ENCODE measurements at regions not wholly inside any gene's neighbourhood (a gene's known extent, or its start where the extent isn't known, plus 50 kb on each side); places are given as distances from the start of the nearest gene placed in this dataset.

- no peaks in the 10 kb centered on the region for H3K9me3 ChIP-seq (ENCODE audit: control insufficient read depth, low read length)
- peak overlapping the region in 1 of 2 donors; percentile 13 for H3K27ac ChIP-seq (ENCODE audit: low read depth in 1 of 2, low read length in 2 of 2)
- WGBS, 2 donors, result 24 to 27% methylated on average over 5 of the region's 5 CpGs
- no peaks in the 10 kb centered on the region for H3K27me3 ChIP-seq (ENCODE audit: control insufficient read depth in 1 of 2, insufficient read depth in 2 of 2, low read length in 1 of 2)
- intact Hi-C loops (cut with DNase I), result no loop called here
- no peaks in the 10 kb centered on the region for H3K36me3 ChIP-seq (ENCODE audit: control insufficient read depth in 1 of 2, insufficient read depth in 2 of 2, low read length in 1 of 2)
- DNase-seq (no peak), ATAC-seq (ENCODE audit: low FRiP score) (no peak)
- no peak overlapping the region for H3K4me3 ChIP-seq (ENCODE audit: low read length in 2 of 2)
- peaks cover 3 to 4% of the 10 kb centered on the region in 2 donors for H3K4me1 ChIP-seq (ENCODE audit: control insufficient read depth in 1 of 2, insufficient read depth in 2 of 2, low read length in 2 of 2)
Measured at GRCh38 chr2:217749008-217749407, 253.8 kb downstream of the TNS1 start.

GRCh38 chr2:217746808-217747207, 256.0 kb downstream of the TNS1 start:
- Histone ChIP-seq H3K4me3 (ENCODE audit: low read length in 2 of 2) (no peak overlapping the region), H3K4me1 (ENCODE audit: control insufficient read depth in 1 of 2, insufficient read depth in 2 of 2, low read length in 2 of 2) (peaks cover 0 to 9% of the 10 kb centered on the region in 2 donors), H3K27me3 (ENCODE audit: control insufficient read depth in 1 of 2, insufficient read depth in 2 of 2, low read length in 1 of 2) (no peaks in the 10 kb centered on the region), H3K9me3 (ENCODE audit: control insufficient read depth, low read length) (no peaks in the 10 kb centered on the region), H3K36me3 (ENCODE audit: control insufficient read depth in 1 of 2, insufficient read depth in 2 of 2, low read length in 1 of 2) (no peaks in the 10 kb centered on the region), H3K27ac (ENCODE audit: low read depth in 1 of 2, low read length in 2 of 2) (no peak overlapping the region)
- DNase-seq, result no peak
- 37 to 59% methylated on average over 3 of the region's 3 CpGs for WGBS, 2 donors
- ATAC-seq (ENCODE audit: low FRiP score), result no peak
- intact Hi-C loops (cut with DNase I), result no loop called here

- H3K4me1 ChIP-seq (ENCODE audit: control insufficient read depth in 1 of 2, insufficient read depth in 2 of 2, low read length in 2 of 2), result peaks cover 2 to 9% of the 10 kb centered on the region in 2 donors
Measured at GRCh38 chr2:217743966-217744761, 258.6 kb downstream of the TNS1 start.

GRCh38 chr2:217743407-217743806, 259.4 kb downstream of the TNS1 start:
- H3K4me3 ChIP-seq (ENCODE audit: low read length in 2 of 2), result no peak overlapping the region
- peaks cover 2 to 9% of the 10 kb centered on the region in 2 donors for H3K4me1 ChIP-seq (ENCODE audit: control insufficient read depth in 1 of 2, insufficient read depth in 2 of 2, low read length in 2 of 2)
- H3K27me3 ChIP-seq (ENCODE audit: control insufficient read depth in 1 of 2, insufficient read depth in 2 of 2, low read length in 1 of 2), result no peaks in the 10 kb centered on the region
- H3K36me3 ChIP-seq (ENCODE audit: control insufficient read depth in 1 of 2, insufficient read depth in 2 of 2, low read length in 1 of 2), result peaks cover 0 to 3% of the 10 kb centered on the region in 2 donors
- no peaks in the 10 kb centered on the region for H3K9me3 ChIP-seq (ENCODE audit: control insufficient read depth, low read length)
- H3K27ac ChIP-seq (ENCODE audit: low read depth in 1 of 2, low read length in 2 of 2), result peak overlapping the region in 1 of 2 donors; percentile 25
- DNase-seq (no peak), ATAC-seq (ENCODE audit: low FRiP score) (no peak)
- intact Hi-C loops (cut with DNase I), result no loop called here
- WGBS, 2 donors, result 93 to 98% methylated on average over 2 of the region's 2 CpGs

More at GRCh38 chr2:217743966-217744761, 258.6 kb downstream of the TNS1 start:
- Histone ChIP-seq H3K27me3 (ENCODE audit: control insufficient read depth in 1 of 2, insufficient read depth in 2 of 2, low read length in 1 of 2) (no peaks in the 10 kb centered on the region), H3K9me3 (ENCODE audit: control insufficient read depth, low read length) (no peaks in the 10 kb centered on the region), H3K27ac (ENCODE audit: low read depth in 1 of 2, low read length in 2 of 2) (peak overlapping the region in 1 of 2 donors; percentile 1), H3K4me3 (ENCODE audit: low read length in 2 of 2) (no peak overlapping the region), H3K36me3 (ENCODE audit: control insufficient read depth in 1 of 2, insufficient read depth in 2 of 2, low read length in 1 of 2) (no peaks in the 10 kb centered on the region)
- DNase-seq, result no peak
- ATAC-seq (ENCODE audit: low FRiP score), result no peak
- 40 to 44% methylated on average over 6 of the region's 6 CpGs for WGBS, 2 donors
- intact Hi-C loops (cut with DNase I), result no loop called here

GRCh38 chr2:217742841-217743240, 260.0 kb downstream of the TNS1 start:
- peaks cover 2 to 9% of the 10 kb centered on the region in 2 donors for H3K4me1 ChIP-seq (ENCODE audit: control insufficient read depth in 1 of 2, insufficient read depth in 2 of 2, low read length in 2 of 2)
- 71 to 77% methylated on average over 5 of the region's 5 CpGs for WGBS, 2 donors
- peaks cover 0 to 6% of the 10 kb centered on the region in 2 donors for H3K36me3 ChIP-seq (ENCODE audit: control insufficient read depth in 1 of 2, insufficient read depth in 2 of 2, low read length in 1 of 2)
- no peaks in the 10 kb centered on the region for H3K9me3 ChIP-seq (ENCODE audit: control insufficient read depth, low read length)
- ATAC-seq (ENCODE audit: low FRiP score) (no peak), DNase-seq (no peak)
- intact Hi-C loops (cut with DNase I), result no loop called here
- no peak overlapping the region for H3K4me3 ChIP-seq (ENCODE audit: low read length in 2 of 2)
- H3K27me3 ChIP-seq (ENCODE audit: control insufficient read depth in 1 of 2, insufficient read depth in 2 of 2, low read length in 1 of 2), result no peaks in the 10 kb centered on the region
- H3K27ac ChIP-seq (ENCODE audit: low read depth in 1 of 2, low read length in 2 of 2), result peak overlapping the region; percentile 59 to 80

GRCh38 chr2:217742276-217742675, 260.5 kb downstream of the TNS1 start:
- Histone ChIP-seq H3K36me3 (ENCODE audit: control insufficient read depth in 1 of 2, insufficient read depth in 2 of 2, low read length in 1 of 2) (peaks cover 0 to 9% of the 10 kb centered on the region in 2 donors), H3K27ac (ENCODE audit: low read depth in 1 of 2, low read length in 2 of 2) (peak overlapping the region; percentile 59 to 80), H3K9me3 (ENCODE audit: control insufficient read depth, low read length) (no peaks in the 10 kb centered on the region), H3K4me1 (ENCODE audit: control insufficient read depth in 1 of 2, insufficient read depth in 2 of 2, low read length in 2 of 2) (peaks cover 2 to 9% of the 10 kb centered on the region in 2 donors), H3K4me3 (ENCODE audit: low read length in 2 of 2) (no peak overlapping the region), H3K27me3 (ENCODE audit: control insufficient read depth in 1 of 2, insufficient read depth in 2 of 2, low read length in 1 of 2) (no peaks in the 10 kb centered on the region)
- intact Hi-C loops (cut with DNase I), result no loop called here
- ATAC-seq (ENCODE audit: low FRiP score), result no peak
- DNase-seq, result no peak
- 3 to 9% methylated on average over 4 of the region's 4 CpGs for WGBS, 2 donors

GRCh38 chr2:217741381-217741955, 261.3 kb downstream of the TNS1 start:
- H3K36me3 ChIP-seq (ENCODE audit: control insufficient read depth in 1 of 2, insufficient read depth in 2 of 2, low read length in 1 of 2), result peaks cover 0 to 9% of the 10 kb centered on the region in 2 donors

GRCh38 chr2:217740756-217741155, 262.0 kb downstream of the TNS1 start:
- Histone ChIP-seq H3K9me3 (ENCODE audit: control insufficient read depth, low read length) (no peaks in the 10 kb centered on the region), H3K27ac (ENCODE audit: low read depth in 1 of 2, low read length in 2 of 2) (peak overlapping the region; percentile 84), H3K4me3 (ENCODE audit: low read length in 2 of 2) (no peak overlapping the region), H3K4me1 (ENCODE audit: control insufficient read depth in 1 of 2, insufficient read depth in 2 of 2, low read length in 2 of 2) (peaks cover 2 to 9% of the 10 kb centered on the region in 2 donors), H3K36me3 (ENCODE audit: control insufficient read depth in 1 of 2, insufficient read depth in 2 of 2, low read length in 1 of 2) (peaks cover 0 to 9% of the 10 kb centered on the region in 2 donors), H3K27me3 (ENCODE audit: control insufficient read depth in 1 of 2, insufficient read depth in 2 of 2, low read length in 1 of 2) (no peaks in the 10 kb centered on the region)
- 19 to 26% methylated on average over 6 of the region's 6 CpGs for WGBS, 2 donors
- intact Hi-C loops (cut with DNase I), result no loop called here
- DNase-seq, result no peak
- ATAC-seq (ENCODE audit: low FRiP score), result no peak

More at GRCh38 chr2:217741381-217741955, 261.3 kb downstream of the TNS1 start:
- Histone ChIP-seq H3K9me3 (ENCODE audit: control insufficient read depth, low read length) (no peaks in the 10 kb centered on the region), H3K27me3 (ENCODE audit: control insufficient read depth in 1 of 2, insufficient read depth in 2 of 2, low read length in 1 of 2) (no peaks in the 10 kb centered on the region), H3K4me1 (ENCODE audit: control insufficient read depth in 1 of 2, insufficient read depth in 2 of 2, low read length in 2 of 2) (peaks cover 2 to 9% of the 10 kb centered on the region in 2 donors), H3K4me3 (ENCODE audit: low read length in 2 of 2) (no peak overlapping the region), H3K27ac (ENCODE audit: low read depth in 1 of 2, low read length in 2 of 2) (peak overlapping the region; percentile 84)
- ATAC-seq (ENCODE audit: low FRiP score) (no peak), DNase-seq (no peak)
- intact Hi-C loops (cut with DNase I), result no loop called here
- 97% methylated on average over 6 of the region's 6 CpGs for WGBS, 2 donors

GRCh38 chr2:217740178-217740577, 262.6 kb downstream of the TNS1 start:
- intact Hi-C loops (cut with DNase I), result no loop called here
- H3K36me3 ChIP-seq (ENCODE audit: control insufficient read depth in 1 of 2, insufficient read depth in 2 of 2, low read length in 1 of 2), result peaks cover 0 to 9% of the 10 kb centered on the region in 2 donors
- WGBS, 2 donors, result 20 to 26% methylated on average over 4 of the region's 4 CpGs
- DNase-seq, result no peak
- no peak overlapping the region for H3K4me3 ChIP-seq (ENCODE audit: low read length in 2 of 2)
- H3K4me1 ChIP-seq (ENCODE audit: control insufficient read depth in 1 of 2, insufficient read depth in 2 of 2, low read length in 2 of 2), result peaks cover 2 to 9% of the 10 kb centered on the region in 2 donors
- H3K27me3 ChIP-seq (ENCODE audit: control insufficient read depth in 1 of 2, insufficient read depth in 2 of 2, low read length in 1 of 2), result no peaks in the 10 kb centered on the region
- ATAC-seq (ENCODE audit: low FRiP score), result no peak
- H3K9me3 ChIP-seq (ENCODE audit: control insufficient read depth, low read length), result no peaks in the 10 kb centered on the region
- H3K27ac ChIP-seq (ENCODE audit: low read depth in 1 of 2, low read length in 2 of 2), result peak overlapping the region; percentile 54 to 84

Data from aorta (tissue), 5 donors.